A673 (cell line): ENCODE measurements at regions not wholly inside any gene's neighbourhood (a gene's known extent, or its start where the extent isn't known, plus 50 kb on each side); places are given as distances from the start of the nearest gene placed in this dataset.

Experiments
- BruUV-seq: library from RNA; stranded (reverse); fragments of 400-500 nt; replicated peaks from 2 replicates; lab custom pipeline; 2021; lab: Mats Ljungman, UMichigan
- CTCF ChIA-PET: fragments of 300-600 bp; sonication (Branson Sonifier 250); formaldehyde crosslinking; loops from one replicate; lab custom pipeline; 2022; ENCODE audit warnings: antibody characterized with exemption; lab: Charles Lee
- POLR2A ChIA-PET: fragments of 300-600 bp; sonication (Branson Sonifier 250); formaldehyde crosslinking; loops from one replicate; lab custom pipeline; 2022; ENCODE audit warnings: antibody characterized with exemption; ENCODE audit not compliant: low non-redundant PET; lab: Charles Lee
- DNase-seq: peaks from one replicate; pipeline ENCODE4 v3.0.0-alpha.2; 2015; ENCODE audit warnings: low spot score
- H3K27ac ChIP-seq: fragments of 200-600 bp; sonication (generic); 2 replicates; pipeline ENCODE4 v1.5.1; 2016; ENCODE audit warnings: mixed run types, low read depth, mild to moderate bottlenecking, mixed read lengths, antibody characterized with exemption, low read length; ENCODE audit not compliant: poor library complexity, severe bottlenecking
- H3K27me3 ChIP-seq: fragments of 200-600 bp; sonication (generic); replicated peaks from 2 replicates; pipeline ENCODE4 v1.6.1; 2017; ENCODE audit warnings: mixed run types, low read depth, mild to moderate bottlenecking, mixed read lengths, antibody characterized with exemption, low read length; ENCODE audit not compliant: insufficient read depth, poor library complexity
- H3K36me3 ChIP-seq: fragments of 200-600 bp; sonication (generic); 2 replicates; pipeline ENCODE4 v1.6.1; 2016; ENCODE audit warnings: mixed run types, mild to moderate bottlenecking, mixed read lengths, antibody characterized with exemption, low read length; ENCODE audit not compliant: insufficient read depth, poor library complexity, severe bottlenecking
- H3K4me1 ChIP-seq: fragments of 200-600 bp; sonication (generic); 2 replicates; pipeline ENCODE4 v1.6.1; 2017; ENCODE audit warnings: mixed run types, mild to moderate bottlenecking, mixed read lengths, antibody characterized with exemption, low read length; ENCODE audit not compliant: insufficient read depth, poor library complexity, severe bottlenecking
- H3K4me3 ChIP-seq: fragments of 200-600 bp; sonication (generic); 2 replicates; pipeline ENCODE4 v1.5.1; 2016; ENCODE audit warnings: low read depth, mixed run types, mild to moderate bottlenecking, mixed read lengths, low read length; ENCODE audit not compliant: poor library complexity, severe bottlenecking
- H3K9me3 ChIP-seq: fragments of 200-600 bp; sonication (generic); 2 replicates; pipeline ENCODE4 v1.6.1; 2016; ENCODE audit warnings: mixed run types, low read depth, mild to moderate bottlenecking, mixed read lengths, antibody characterized with exemption, low read length; ENCODE audit not compliant: poor library complexity, severe bottlenecking
- CTCF ChIP-seq: fragments of 300-800, 200-600 bp; sonication (generic); conservative IDR thresholded peaks from 2 replicates; pipeline ENCODE4 v1.5.1; 2017; ENCODE audit warnings: low read depth, mild to moderate bottlenecking, antibody characterized with exemption, low read length, moderate library complexity, mixed read lengths
- EZH2 ChIP-seq: fragments of 200-600 bp; sonication (generic); IDR thresholded peaks from 2 replicates; pipeline ENCODE4 v1.6.1; 2017; ENCODE audit warnings: borderline replicate concordance, low read depth, mild to moderate bottlenecking, mixed read lengths, antibody characterized with exemption, low read length; ENCODE audit not compliant: poor library complexity, severe bottlenecking
- intact Hi-C: fragments of 100-400 bp; cut with micrococcal nuclease; formaldehyde crosslinking; loops from one replicate; pipeline ENCODE4 v1.10.0; 2022; ENCODE audit not compliant: unreplicated experiment

- Histone ChIP-seq H3K36me3 (no peaks in the 10 kb centered on the region), H3K4me1 (no peaks in the 10 kb centered on the region), H3K27me3 (no peaks in the 10 kb centered on the region), H3K4me3 (no peak overlapping the region), H3K9me3 (no peaks in the 10 kb centered on the region), H3K27ac (no peak overlapping the region)
- ChIA-PET POLR2A (no interaction called here), CTCF (no interaction called here)
- BruUV-seq: no TSS peak
- TF ChIP-seq EZH2: no peak
- TF ChIP-seq CTCF: no peak
- intact Hi-C loops: no loop called here
- DNase-seq: no peak
These were observed 481.9 kb downstream of the METTL4 start for GRCh38 chr18:2089396-2089795.

- intact Hi-C loops: no loop called here
- DNase-seq: no peak
- Histone ChIP-seq H3K9me3 (no peaks in the 10 kb centered on the region), H3K36me3 (no peaks in the 10 kb centered on the region), H3K27me3 (no peaks in the 10 kb centered on the region), H3K4me3 (no peak overlapping the region), H3K4me1 (no peaks in the 10 kb centered on the region), H3K27ac (no peak overlapping the region)
- ChIA-PET CTCF (no interaction called here), POLR2A (interaction anchor here (0.6 kb wide), 1 partner anchor 46 kb away, joined by 4 read pairs; no protein-coding TSS in a partner anchor)
- no TSS peak for BruUV-seq
- TF ChIP-seq CTCF (no peak), EZH2 (no peak)
These were observed 479.4 kb downstream of the METTL4 start for GRCh38 chr18:2091937-2092336.

GRCh38 chr18:2096551-2096950 is 474.8 kb downstream of the METTL4 start:
- no peaks in the 10 kb centered on the region for H3K4me1 ChIP-seq
- no peak overlapping the region for H3K4me3 ChIP-seq
- TF ChIP-seq EZH2: no peak
- no peak for TF ChIP-seq CTCF
- intact Hi-C loops: no loop called here
- no peak overlapping the region for H3K27ac ChIP-seq
- CTCF ChIA-PET: no interaction called here
- no peak for DNase-seq
- peaks cover 3% of the 10 kb centered on the region for H3K27me3 ChIP-seq
- POLR2A ChIA-PET: no interaction called here
- H3K36me3 ChIP-seq: no peaks in the 10 kb centered on the region
- no peaks in the 10 kb centered on the region for H3K9me3 ChIP-seq
- BruUV-seq: no TSS peak
